ENCODE measurements at regions not wholly inside any gene's neighbourhood (a gene's known extent, or its start where the extent isn't known, plus 50 kb on each side); places are given as distances from the start of the nearest gene placed in this dataset.

DNA sequence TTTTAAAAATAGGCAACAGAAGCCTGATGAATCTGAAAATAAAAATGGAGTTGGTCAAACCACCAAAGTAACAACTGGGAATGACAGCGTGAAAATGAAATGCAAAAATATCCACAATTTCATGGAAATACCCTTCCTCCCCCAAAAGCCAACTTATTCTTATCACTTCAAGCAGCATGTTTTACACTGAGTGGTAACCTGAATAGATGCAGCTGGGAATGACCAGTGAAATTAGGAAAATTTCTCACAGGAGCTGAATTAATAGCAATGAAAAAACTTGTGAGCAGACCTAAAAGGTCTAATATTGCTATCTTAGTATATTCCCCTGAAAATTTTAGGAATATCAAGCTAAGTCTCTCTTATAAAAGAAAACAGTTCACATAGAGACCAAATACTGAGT, 239.0 kb downstream of the PCDH18 start:
- CTCF ChIA-PET: no interaction called here
- POLR2A ChIA-PET (ENCODE audit: low non-redundant PET): interaction anchor here (0.6 kb wide), 1 partner anchor 31 kb away, joined by 3 read pairs; no protein-coding TSS in a partner anchor

DNA sequence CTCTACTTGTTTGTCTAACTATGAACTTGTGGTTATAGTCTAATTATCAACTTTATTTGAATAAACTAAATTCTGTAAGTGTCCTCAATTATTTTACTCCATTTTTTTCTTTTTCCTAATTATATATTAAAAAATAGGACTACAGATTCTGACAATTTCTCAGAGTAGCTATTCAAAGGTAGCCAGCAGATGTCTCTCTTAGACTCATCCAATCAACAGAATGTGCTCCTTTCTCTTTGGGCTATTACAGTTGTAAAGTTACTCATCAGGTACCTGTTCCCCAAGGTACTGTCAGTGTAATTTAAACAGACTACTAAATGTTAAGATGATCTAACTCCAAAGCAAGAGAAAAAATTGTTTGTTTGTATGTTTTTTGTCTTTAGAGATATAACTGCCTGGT, 248.6 kb downstream of the PCDH18 start:
- no peak overlapping the region for H3K27ac ChIP-seq (ENCODE audit: low read depth, low read length, poor library complexity, severe bottlenecking)
- H3K36me3 ChIP-seq (ENCODE audit: insufficient read depth, low read length, poor library complexity, severe bottlenecking): no peaks in the 10 kb centered on the region
- TF ChIP-seq, protein P1, sequence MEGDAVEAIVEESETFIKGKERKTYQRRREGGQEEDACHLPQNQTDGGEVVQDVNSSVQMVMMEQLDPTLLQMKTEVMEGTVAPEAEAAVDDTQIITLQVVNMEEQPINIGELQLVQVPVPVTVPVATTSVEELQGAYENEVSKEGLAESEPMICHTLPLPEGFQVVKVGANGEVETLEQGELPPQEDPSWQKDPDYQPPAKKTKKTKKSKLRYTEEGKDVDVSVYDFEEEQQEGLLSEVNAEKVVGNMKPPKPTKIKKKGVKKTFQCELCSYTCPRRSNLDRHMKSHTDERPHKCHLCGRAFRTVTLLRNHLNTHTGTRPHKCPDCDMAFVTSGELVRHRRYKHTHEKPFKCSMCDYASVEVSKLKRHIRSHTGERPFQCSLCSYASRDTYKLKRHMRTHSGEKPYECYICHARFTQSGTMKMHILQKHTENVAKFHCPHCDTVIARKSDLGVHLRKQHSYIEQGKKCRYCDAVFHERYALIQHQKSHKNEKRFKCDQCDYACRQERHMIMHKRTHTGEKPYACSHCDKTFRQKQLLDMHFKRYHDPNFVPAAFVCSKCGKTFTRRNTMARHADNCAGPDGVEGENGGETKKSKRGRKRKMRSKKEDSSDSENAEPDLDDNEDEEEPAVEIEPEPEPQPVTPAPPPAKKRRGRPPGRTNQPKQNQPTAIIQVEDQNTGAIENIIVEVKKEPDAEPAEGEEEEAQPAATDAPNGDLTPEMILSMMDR (conservative IDR thresholded peaks at IDR 0.05; ENCODE audit: low read depth, low read length): peak; percentile 49; the same call in 1 of the 2 replicates
- TF ChIP-seq EZH2 (IDR thresholded peaks at IDR 0.05; ENCODE audit: borderline replicate concordance, low read depth, low read length, poor library complexity, severe bottlenecking): no peak
- intact Hi-C loops (cut with micrococcal nuclease; ENCODE audit: unreplicated experiment): loop anchor here (10.0 kb wide), 1 partner anchor 159 kb away; no protein-coding TSS in a partner anchor
- H3K27me3 ChIP-seq (replicated peaks; ENCODE audit: insufficient read depth, low read depth, low read length, poor library complexity): no peaks in the 10 kb centered on the region
- ChIA-PET POLR2A (ENCODE audit: low non-redundant PET) (no interaction called here), CTCF (no interaction called here)
- H3K4me1 ChIP-seq (ENCODE audit: insufficient read depth, low read length, poor library complexity, severe bottlenecking): no peaks in the 10 kb centered on the region
- no peak overlapping the region for H3K4me3 ChIP-seq (ENCODE audit: low read depth, low read length, poor library complexity, severe bottlenecking)
- H3K9me3 ChIP-seq (ENCODE audit: low read depth, low read length, poor library complexity, severe bottlenecking): no peaks in the 10 kb centered on the region
- DNase-seq (ENCODE audit: low spot score): no peak
- no TSS peak for BruUV-seq (replicated peaks)

More for the DNA sequence above, 239.0 kb downstream of the PCDH18 start:
- no peak for TF ChIP-seq EZH2 (IDR thresholded peaks at IDR 0.05; ENCODE audit: borderline replicate concordance, low read depth, low read length, poor library complexity, severe bottlenecking)
- TF ChIP-seq, protein P1 (conservative IDR thresholded peaks at IDR 0.05; ENCODE audit: low read depth, low read length): no peak
- intact Hi-C loops (cut with micrococcal nuclease; ENCODE audit: unreplicated experiment): no loop called here
- Histone ChIP-seq H3K4me3 (ENCODE audit: low read depth, low read length, poor library complexity, severe bottlenecking) (no peak overlapping the region), H3K27ac (ENCODE audit: low read depth, low read length, poor library complexity, severe bottlenecking) (no peak overlapping the region), H3K27me3 (replicated peaks; ENCODE audit: insufficient read depth, low read depth, low read length, poor library complexity) (no peaks in the 10 kb centered on the region), H3K4me1 (ENCODE audit: insufficient read depth, low read length, poor library complexity, severe bottlenecking) (no peaks in the 10 kb centered on the region), H3K9me3 (ENCODE audit: low read depth, low read length, poor library complexity, severe bottlenecking) (no peaks in the 10 kb centered on the region), H3K36me3 (ENCODE audit: insufficient read depth, low read length, poor library complexity, severe bottlenecking) (no peaks in the 10 kb centered on the region)
- BruUV-seq (replicated peaks): no TSS peak
- no peak for DNase-seq (ENCODE audit: low spot score)

DNA sequence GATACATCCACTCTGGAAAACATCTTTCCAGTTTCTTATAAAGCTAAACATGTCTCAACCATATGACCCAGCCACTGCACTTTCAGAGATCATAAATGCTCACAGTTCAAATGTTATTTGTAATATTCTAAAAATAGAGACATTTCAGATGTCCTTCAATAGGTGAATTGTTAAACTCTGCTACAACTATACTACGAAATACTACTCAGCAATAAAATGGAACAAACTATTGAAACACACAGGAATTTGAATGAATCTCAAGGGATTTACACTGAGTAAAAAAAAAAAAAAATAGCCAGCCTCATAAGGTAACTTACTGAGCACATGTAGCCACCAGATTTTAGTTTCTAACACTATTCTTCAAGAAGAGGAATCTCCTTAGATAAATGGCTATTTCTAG, 253.9 kb downstream of the PCDH18 start:
- intact Hi-C loops (cut with micrococcal nuclease; ENCODE audit: unreplicated experiment): no loop called here
- CTCF ChIA-PET: no interaction called here
- Histone ChIP-seq H3K4me3 (ENCODE audit: low read depth, low read length, poor library complexity, severe bottlenecking) (no peak overlapping the region), H3K4me1 (ENCODE audit: insufficient read depth, low read length, poor library complexity, severe bottlenecking) (peaks cover 5% of the 10 kb centered on the region), H3K9me3 (ENCODE audit: low read depth, low read length, poor library complexity, severe bottlenecking) (no peaks in the 10 kb centered on the region), H3K27me3 (replicated peaks; ENCODE audit: insufficient read depth, low read depth, low read length, poor library complexity) (no peaks in the 10 kb centered on the region), H3K27ac (ENCODE audit: low read depth, low read length, poor library complexity, severe bottlenecking) (no peak overlapping the region), H3K36me3 (ENCODE audit: insufficient read depth, low read length, poor library complexity, severe bottlenecking) (no peaks in the 10 kb centered on the region)
- no peak for DNase-seq (ENCODE audit: low spot score)
- no TSS peak for BruUV-seq (replicated peaks)
- POLR2A ChIA-PET (ENCODE audit: low non-redundant PET): no interaction called here
- TF ChIP-seq EZH2 (IDR thresholded peaks at IDR 0.05; ENCODE audit: borderline replicate concordance, low read depth, low read length, poor library complexity, severe bottlenecking): no peak
- TF ChIP-seq, protein P1 (conservative IDR thresholded peaks at IDR 0.05; ENCODE audit: low read depth, low read length): no peak

All from A673 (cell line).